ENCODE measurements at regions not wholly inside any gene's neighbourhood (a gene's known extent, or its start where the extent isn't known, plus 50 kb on each side); places are given as distances from the start of the nearest gene placed in this dataset.

GRCh38 chr18:69233465-69234054 lies 167.1 kb upstream of the DOK6 start:
- Histone ChIP-seq H3K27me3 (ENCODE audit: control insufficient read depth, insufficient read depth, low read length) (no peaks in the 10 kb centered on the region), H3K36me3 (ENCODE audit: control insufficient read depth, insufficient read depth, low read length) (no peaks in the 10 kb centered on the region), H3K4me3 (ENCODE audit: low read depth, low read length) (no peak overlapping the region)
- no peak for TF ChIP-seq CTCF (IDR thresholded peaks at IDR 0.05; ENCODE audit: insufficient read depth, low read length, poor library complexity, severe bottlenecking)
- DNase-seq (ENCODE audit: low read depth), result no peak

GRCh38 chr18:69239849-69240674 lies 160.6 kb upstream of the DOK6 start:
- H3K4me3 ChIP-seq (ENCODE audit: low read depth, low read length), result no peak overlapping the region
- H3K27me3 ChIP-seq (ENCODE audit: control insufficient read depth, insufficient read depth, low read length), result no peaks in the 10 kb centered on the region
- no peak for TF ChIP-seq CTCF (IDR thresholded peaks at IDR 0.05; ENCODE audit: insufficient read depth, low read length, poor library complexity, severe bottlenecking)
- H3K36me3 ChIP-seq (ENCODE audit: control insufficient read depth, insufficient read depth, low read length), result no peaks in the 10 kb centered on the region
- no peak for DNase-seq (ENCODE audit: low read depth)

GRCh38 chr18:69246027-69246426 lies 154.7 kb upstream of the DOK6 start:
- Histone ChIP-seq H3K36me3 (ENCODE audit: control insufficient read depth, insufficient read depth, low read length) (no peaks in the 10 kb centered on the region), H3K4me3 (ENCODE audit: low read depth, low read length) (no peak overlapping the region), H3K27me3 (ENCODE audit: control insufficient read depth, insufficient read depth, low read length) (no peaks in the 10 kb centered on the region)
- DNase-seq (ENCODE audit: low read depth), result no peak
- TF ChIP-seq CTCF (IDR thresholded peaks at IDR 0.05; ENCODE audit: insufficient read depth, low read length, poor library complexity, severe bottlenecking), result no peak

- no peaks in the 10 kb centered on the region for H3K27me3 ChIP-seq (ENCODE audit: control insufficient read depth, insufficient read depth, low read length)
- TF ChIP-seq CTCF (IDR thresholded peaks at IDR 0.05; ENCODE audit: insufficient read depth, low read length, poor library complexity, severe bottlenecking), result no peak
- H3K36me3 ChIP-seq (ENCODE audit: control insufficient read depth, insufficient read depth, low read length), result no peaks in the 10 kb centered on the region
- no peak overlapping the region for H3K4me3 ChIP-seq (ENCODE audit: low read depth, low read length)
- no peak for DNase-seq (ENCODE audit: low read depth)
These were observed 150.2 kb upstream of the DOK6 start for GRCh38 chr18:69250305-69251151.

GRCh38 chr18:69257861-69258458 lies 142.7 kb upstream of the DOK6 start:
- TF ChIP-seq CTCF (IDR thresholded peaks at IDR 0.05; ENCODE audit: insufficient read depth, low read length, poor library complexity, severe bottlenecking), result no peak
- peak; percentile 29 for DNase-seq (ENCODE audit: low read depth)
- H3K36me3 ChIP-seq (ENCODE audit: control insufficient read depth, insufficient read depth, low read length), result no peaks in the 10 kb centered on the region
- no peak overlapping the region for H3K4me3 ChIP-seq (ENCODE audit: low read depth, low read length)
- H3K27me3 ChIP-seq (ENCODE audit: control insufficient read depth, insufficient read depth, low read length), result no peaks in the 10 kb centered on the region

All from kidney epithelial cell (primary cell).